Thyroid gland (tissue), 4 donors: ENCODE measurements at regions not wholly inside any gene's neighbourhood (a gene's known extent, or its start where the extent isn't known, plus 50 kb on each side); places are given as distances from the start of the nearest gene placed in this dataset.

Source experiments
- DNase-seq, 2 donors: peaks; one replicate each; pipeline ENCODE4 v3.0.0-alpha.2; 2019
- H3K27ac ChIP-seq, 3 donors: fragments of 200-600 bp; sonication (generic); 1 replicate in 2 of 3; 2 replicates in 1 of 3; pipeline ENCODE4 v1.5.1; 2016 to 2019; ENCODE audit warnings: mild to moderate bottlenecking in 1 of 3, moderate library complexity in 1 of 3
- H3K27me3 ChIP-seq: fragments of 200-600 bp; sonication (generic); one replicate; pipeline ENCODE4 v1.5.1; 2019
- H3K36me3 ChIP-seq, 2 donors: fragments of 200-600 bp; sonication (generic); one replicate each; pipeline ENCODE4 v1.5.1; 2016 to 2019
- H3K4me1 ChIP-seq, 2 donors: fragments of 200-600 bp; sonication (generic); one replicate each; pipeline ENCODE4 v1.5.1; 2017 to 2019
- H3K4me3 ChIP-seq, 3 donors: fragments of 200-600 bp; sonication (generic); replicated peaks in 1 of 3; 1 replicate in 2 of 3; 2 replicates in 1 of 3; pipeline ENCODE4 v1.5.1; 2016; ENCODE audit warnings: mild to moderate bottlenecking in 1 of 3
- H3K9me3 ChIP-seq: fragments of 200-600 bp; sonication (generic); one replicate; pipeline ENCODE4 v1.5.1; 2017
- POLR2A ChIP-seq, 2 donors: fragments of 450-650 bp; IDR thresholded peaks; one replicate each; pipeline ENCODE4 v1.6.1; 2017; ENCODE audit warnings: antibody characterized with exemption in 2 of 2, mild to moderate bottlenecking in 2 of 2, moderate library complexity in 1 of 2
- WGBS, 2 donors: methylation state at CpG; one replicate each; pipeline ENCODE4 v1.1.5; 2017; 5-methylcytosine and 5-hydroxymethylcytosine counted together
- intact Hi-C: fragments of 100-400 bp; cut with DNase I; formaldehyde crosslinking; loops from one replicate; pipeline ENCODE4 v1.15.1; 2023
- TF ChIP-seq, protein P1 (sequence below), 6 experiments: fragments of 200-600 bp in 3 of 6; fragments of 450-650 bp in 3 of 6; sonication (generic) in 3 of 6; IDR thresholded peaks; one replicate each; pipeline ENCODE4 v1.5.1; 2016 to 2019; ENCODE audit warnings: antibody characterized with exemption in 6 of 6, mild to moderate bottlenecking in 2 of 6, inconsistent platforms in 1 of 6, moderate library complexity in 1 of 6

- H3K4me1 ChIP-seq = no peaks in the 10 kb centered on the region
- TF ChIP-seq POLR2A (IDR thresholded peaks at IDR 0.05) = no peak
- TF ChIP-seq, protein P1, sequence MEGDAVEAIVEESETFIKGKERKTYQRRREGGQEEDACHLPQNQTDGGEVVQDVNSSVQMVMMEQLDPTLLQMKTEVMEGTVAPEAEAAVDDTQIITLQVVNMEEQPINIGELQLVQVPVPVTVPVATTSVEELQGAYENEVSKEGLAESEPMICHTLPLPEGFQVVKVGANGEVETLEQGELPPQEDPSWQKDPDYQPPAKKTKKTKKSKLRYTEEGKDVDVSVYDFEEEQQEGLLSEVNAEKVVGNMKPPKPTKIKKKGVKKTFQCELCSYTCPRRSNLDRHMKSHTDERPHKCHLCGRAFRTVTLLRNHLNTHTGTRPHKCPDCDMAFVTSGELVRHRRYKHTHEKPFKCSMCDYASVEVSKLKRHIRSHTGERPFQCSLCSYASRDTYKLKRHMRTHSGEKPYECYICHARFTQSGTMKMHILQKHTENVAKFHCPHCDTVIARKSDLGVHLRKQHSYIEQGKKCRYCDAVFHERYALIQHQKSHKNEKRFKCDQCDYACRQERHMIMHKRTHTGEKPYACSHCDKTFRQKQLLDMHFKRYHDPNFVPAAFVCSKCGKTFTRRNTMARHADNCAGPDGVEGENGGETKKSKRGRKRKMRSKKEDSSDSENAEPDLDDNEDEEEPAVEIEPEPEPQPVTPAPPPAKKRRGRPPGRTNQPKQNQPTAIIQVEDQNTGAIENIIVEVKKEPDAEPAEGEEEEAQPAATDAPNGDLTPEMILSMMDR (IDR thresholded peaks at IDR 0.05) = no peak
- H3K27me3 ChIP-seq = no peaks in the 10 kb centered on the region
- intact Hi-C loops = no loop called here
- DNase-seq = no peak
- no peak overlapping the region for H3K4me3 ChIP-seq
- no peaks in the 10 kb centered on the region for H3K9me3 ChIP-seq
- H3K36me3 ChIP-seq = no peaks in the 10 kb centered on the region
- no peak overlapping the region for H3K27ac ChIP-seq
Observed at GRCh38 chr4:18953613-18954012, 932.1 kb upstream of the LCORL start.

DNA sequence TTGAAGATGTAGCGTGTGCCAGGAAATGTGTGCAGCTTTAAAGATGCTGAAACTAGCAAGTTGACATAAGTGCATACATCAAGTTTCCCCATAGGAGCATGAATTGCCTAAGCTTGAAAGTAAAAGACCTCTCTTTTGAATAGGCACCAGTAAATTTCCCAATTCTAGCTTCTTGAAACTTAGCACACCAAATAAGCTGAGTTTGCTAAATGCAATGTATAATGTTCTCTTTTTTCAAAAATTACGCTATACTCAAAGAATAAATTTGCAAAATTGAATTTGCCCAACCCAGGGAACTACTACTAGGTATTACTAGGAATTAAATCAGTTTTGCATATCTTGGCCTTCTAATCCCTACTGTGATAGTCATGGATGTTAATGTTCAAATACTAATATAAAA is 923.9 kb upstream of the LCORL start:
- Histone ChIP-seq H3K27me3 (no peaks in the 10 kb centered on the region), H3K27ac (no peak overlapping the region), H3K4me1 (no peaks in the 10 kb centered on the region), H3K36me3 (no peaks in the 10 kb centered on the region), H3K9me3 (no peaks in the 10 kb centered on the region), H3K4me3 (no peak overlapping the region)
- WGBS, 2 donors = 70 to 96% methylated on average over 2 of the region's 2 CpGs
- no peak for TF ChIP-seq POLR2A (IDR thresholded peaks at IDR 0.05)
- TF ChIP-seq, protein P1 (IDR thresholded peaks at IDR 0.05) = no peak
- DNase-seq = no peak
- intact Hi-C loops = no loop called here

GRCh38 chr4:18942874-18943273 is 921.3 kb upstream of the LCORL start:
- Histone ChIP-seq H3K4me1 (no peaks in the 10 kb centered on the region), H3K27ac (no peak overlapping the region), H3K27me3 (no peaks in the 10 kb centered on the region), H3K4me3 (no peak overlapping the region), H3K36me3 (no peaks in the 10 kb centered on the region), H3K9me3 (no peaks in the 10 kb centered on the region)
- TF ChIP-seq POLR2A (IDR thresholded peaks at IDR 0.05) = no peak
- TF ChIP-seq, protein P1 (IDR thresholded peaks at IDR 0.05) = no peak
- no peak for DNase-seq
- intact Hi-C loops = no loop called here

- H3K4me1 ChIP-seq = no peaks in the 10 kb centered on the region
- intact Hi-C loops = no loop called here
- H3K4me3 ChIP-seq = no peak overlapping the region
- WGBS, 2 donors = 46 to 63% methylated on average over 3 of the region's 3 CpGs
- no peaks in the 10 kb centered on the region for H3K36me3 ChIP-seq
- no peak for DNase-seq
- no peaks in the 10 kb centered on the region for H3K27me3 ChIP-seq
- H3K9me3 ChIP-seq = no peaks in the 10 kb centered on the region
- TF ChIP-seq, protein P1 (IDR thresholded peaks at IDR 0.05) = no peak
- TF ChIP-seq POLR2A (IDR thresholded peaks at IDR 0.05) = no peak
- no peak overlapping the region for H3K27ac ChIP-seq
Observed at GRCh38 chr4:18938343-18939099, 917.0 kb upstream of the LCORL start.

DNA sequence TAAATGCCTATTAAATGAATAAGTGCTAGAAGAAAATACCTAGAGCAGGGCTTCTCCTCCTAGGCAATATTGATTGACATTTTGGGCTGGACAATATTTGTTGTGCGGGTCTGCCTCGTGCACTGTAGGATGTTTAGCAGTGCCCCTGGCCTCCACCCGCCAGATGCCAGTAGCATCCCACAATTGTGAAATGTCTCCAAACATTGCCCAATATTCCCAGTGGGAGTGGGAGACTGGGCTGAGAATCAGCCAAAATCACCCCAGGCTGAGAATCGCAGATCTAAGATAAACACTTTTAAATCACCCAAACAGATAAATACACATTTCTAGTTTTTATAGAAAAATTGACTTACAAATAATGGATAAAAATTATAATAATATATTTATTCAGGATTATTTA is 916.2 kb upstream of the LCORL start:
- Histone ChIP-seq H3K9me3 (no peaks in the 10 kb centered on the region), H3K4me3 (no peak overlapping the region), H3K4me1 (no peaks in the 10 kb centered on the region), H3K27ac (no peak overlapping the region), H3K27me3 (no peaks in the 10 kb centered on the region), H3K36me3 (no peaks in the 10 kb centered on the region)
- 93 to 94% methylated on average over 4 of the region's 4 CpGs for WGBS, 2 donors
- no peak for TF ChIP-seq POLR2A (IDR thresholded peaks at IDR 0.05)
- TF ChIP-seq, protein P1 (IDR thresholded peaks at IDR 0.05) = no peak
- no peak for DNase-seq
- intact Hi-C loops = no loop called here
